BE2C (cell line): ENCODE measurements at regions not wholly inside any gene's neighbourhood (a gene's known extent, or its start where the extent isn't known, plus 50 kb on each side); places are given as distances from the start of the nearest gene placed in this dataset.

Experiments
- DNase-seq: peaks from one replicate; pipeline ENCODE4 v3.0.0-alpha.2; 2020
- H3K27me3 ChIP-seq: fragments of 250-450 bp; sonication (Bioruptor Pico); 2 replicates; pipeline ENCODE4 v1.5.1; 2020; ENCODE audit warnings: mild to moderate bottlenecking
- H3K36me3 ChIP-seq: fragments of 250-450 bp; sonication (Bioruptor Pico); 2 replicates; pipeline ENCODE4 v1.5.1; 2020; ENCODE audit warnings: mild to moderate bottlenecking
- H3K4me1 ChIP-seq: fragments of 250-450 bp; sonication (Bioruptor Pico); 2 replicates; pipeline ENCODE4 v1.5.1; 2020
- H3K4me3 ChIP-seq: 2 replicates; pipeline ENCODE4 v1.5.1; 2011; ENCODE audit warnings: low read depth, low read length
- H3K9me3 ChIP-seq: fragments of 250-450 bp; sonication (Bioruptor Pico); 2 replicates; pipeline ENCODE4 v1.5.1; 2020
- TF ChIP-seq, protein P1 (sequence below): IDR thresholded peaks from 2 replicates; pipeline ENCODE4 v1.5.1; 2012; ENCODE audit warnings: mild to moderate bottlenecking, low read depth, low read length

DNA sequence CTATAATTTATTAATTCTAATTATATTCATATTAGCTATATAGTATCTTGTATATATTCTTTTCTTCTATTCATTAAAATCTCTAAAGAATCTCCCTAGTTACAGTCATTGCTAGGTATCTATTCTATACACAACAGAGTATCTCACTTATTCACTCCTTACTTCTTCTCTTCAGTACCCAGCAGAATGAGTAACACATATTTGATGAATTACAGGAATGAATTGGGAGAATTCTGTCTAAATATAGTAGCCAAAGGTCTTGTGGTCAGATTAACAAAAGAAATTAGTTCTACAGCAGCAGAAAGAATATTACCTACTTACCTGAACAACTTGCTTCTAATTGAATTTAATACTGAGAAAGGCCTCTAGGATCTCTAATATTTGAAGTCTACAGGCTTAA lies 758.0 kb upstream of the ZEB2 start:
- Histone ChIP-seq H3K4me1 (no peaks in the 10 kb centered on the region), H3K9me3 (no peaks in the 10 kb centered on the region), H3K27me3 (no peaks in the 10 kb centered on the region), H3K36me3 (no peaks in the 10 kb centered on the region), H3K4me3 (no peak overlapping the region)
- TF ChIP-seq, protein P1, sequence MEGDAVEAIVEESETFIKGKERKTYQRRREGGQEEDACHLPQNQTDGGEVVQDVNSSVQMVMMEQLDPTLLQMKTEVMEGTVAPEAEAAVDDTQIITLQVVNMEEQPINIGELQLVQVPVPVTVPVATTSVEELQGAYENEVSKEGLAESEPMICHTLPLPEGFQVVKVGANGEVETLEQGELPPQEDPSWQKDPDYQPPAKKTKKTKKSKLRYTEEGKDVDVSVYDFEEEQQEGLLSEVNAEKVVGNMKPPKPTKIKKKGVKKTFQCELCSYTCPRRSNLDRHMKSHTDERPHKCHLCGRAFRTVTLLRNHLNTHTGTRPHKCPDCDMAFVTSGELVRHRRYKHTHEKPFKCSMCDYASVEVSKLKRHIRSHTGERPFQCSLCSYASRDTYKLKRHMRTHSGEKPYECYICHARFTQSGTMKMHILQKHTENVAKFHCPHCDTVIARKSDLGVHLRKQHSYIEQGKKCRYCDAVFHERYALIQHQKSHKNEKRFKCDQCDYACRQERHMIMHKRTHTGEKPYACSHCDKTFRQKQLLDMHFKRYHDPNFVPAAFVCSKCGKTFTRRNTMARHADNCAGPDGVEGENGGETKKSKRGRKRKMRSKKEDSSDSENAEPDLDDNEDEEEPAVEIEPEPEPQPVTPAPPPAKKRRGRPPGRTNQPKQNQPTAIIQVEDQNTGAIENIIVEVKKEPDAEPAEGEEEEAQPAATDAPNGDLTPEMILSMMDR = no peak
- DNase-seq = no peak

DNA sequence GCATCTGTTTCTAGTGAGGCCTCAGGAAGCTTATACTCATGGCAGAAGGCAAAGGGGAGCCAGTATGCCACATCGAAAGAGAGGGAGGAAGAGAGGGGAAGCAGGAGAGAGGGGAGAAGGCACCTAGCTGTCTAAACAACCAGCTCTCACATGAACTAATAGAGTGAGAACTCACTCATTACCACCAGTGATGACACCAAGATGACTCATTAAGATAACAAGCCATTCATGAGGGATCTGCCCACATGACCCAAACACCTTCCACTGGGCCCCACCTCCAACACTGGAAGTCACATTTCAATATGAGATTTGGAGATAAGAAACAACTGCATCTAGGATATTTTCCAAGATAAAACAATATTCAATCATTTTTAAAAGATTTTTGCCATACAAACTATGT lies 753.9 kb upstream of the ZEB2 start:
- H3K36me3 ChIP-seq = no peaks in the 10 kb centered on the region
- no peaks in the 10 kb centered on the region for H3K9me3 ChIP-seq
- no peaks in the 10 kb centered on the region for H3K4me1 ChIP-seq
- no peaks in the 10 kb centered on the region for H3K27me3 ChIP-seq
- TF ChIP-seq, protein P1 = no peak
- no peak overlapping the region for H3K4me3 ChIP-seq
- no peak for DNase-seq

DNA sequence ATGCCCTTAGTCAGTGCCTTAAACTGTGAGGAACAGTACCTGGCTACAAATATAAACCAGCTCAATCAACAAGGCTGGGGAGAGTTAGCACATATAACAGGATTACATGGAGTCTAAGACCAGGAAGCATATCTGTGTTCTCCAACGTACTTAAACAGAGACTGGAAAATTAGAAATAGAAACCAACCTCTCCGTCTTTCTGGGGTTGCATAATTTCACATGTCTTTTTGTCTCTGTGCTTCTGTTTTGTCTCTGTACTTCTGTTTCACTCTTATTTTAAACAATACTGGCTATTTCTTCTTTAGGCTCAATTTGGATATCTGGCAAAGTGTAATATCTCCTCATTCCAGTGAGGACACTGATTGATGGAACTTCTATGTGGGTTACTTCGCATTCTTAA lies 749.0 kb upstream of the ZEB2 start:
- no peak overlapping the region for H3K4me3 ChIP-seq
- TF ChIP-seq, protein P1 = no peak
- no peaks in the 10 kb centered on the region for H3K9me3 ChIP-seq

DNA sequence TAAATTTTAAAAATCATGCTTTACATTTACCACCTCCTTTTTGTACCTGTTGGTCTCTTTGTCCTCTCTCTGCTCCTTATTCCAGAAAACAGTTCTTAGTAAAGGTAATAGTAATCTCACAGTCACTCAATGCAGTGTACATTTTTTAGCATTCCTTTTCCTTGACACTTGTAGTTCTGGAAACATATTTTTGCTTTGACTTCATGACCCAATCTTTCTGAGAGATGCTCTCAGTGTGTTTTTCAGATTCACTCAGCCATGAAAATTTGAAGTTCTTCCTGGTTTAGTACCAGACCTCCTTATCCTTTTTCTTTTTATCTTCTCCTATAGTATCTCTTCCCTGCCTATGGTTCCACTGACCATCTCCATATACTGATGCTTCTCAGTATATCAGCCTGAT lies 747.5 kb upstream of the ZEB2 start:
- TF ChIP-seq, protein P1 = no peak
- DNase-seq = no peak
- H3K27me3 ChIP-seq = no peaks in the 10 kb centered on the region
- H3K9me3 ChIP-seq = no peaks in the 10 kb centered on the region
- H3K36me3 ChIP-seq = no peaks in the 10 kb centered on the region
- H3K4me3 ChIP-seq = no peak overlapping the region
- no peaks in the 10 kb centered on the region for H3K4me1 ChIP-seq

More for the DNA sequence above, 749.0 kb upstream of the ZEB2 start:
- DNase-seq = no peak
- H3K4me1 ChIP-seq = no peaks in the 10 kb centered on the region
- no peaks in the 10 kb centered on the region for H3K27me3 ChIP-seq
- no peaks in the 10 kb centered on the region for H3K36me3 ChIP-seq

DNA sequence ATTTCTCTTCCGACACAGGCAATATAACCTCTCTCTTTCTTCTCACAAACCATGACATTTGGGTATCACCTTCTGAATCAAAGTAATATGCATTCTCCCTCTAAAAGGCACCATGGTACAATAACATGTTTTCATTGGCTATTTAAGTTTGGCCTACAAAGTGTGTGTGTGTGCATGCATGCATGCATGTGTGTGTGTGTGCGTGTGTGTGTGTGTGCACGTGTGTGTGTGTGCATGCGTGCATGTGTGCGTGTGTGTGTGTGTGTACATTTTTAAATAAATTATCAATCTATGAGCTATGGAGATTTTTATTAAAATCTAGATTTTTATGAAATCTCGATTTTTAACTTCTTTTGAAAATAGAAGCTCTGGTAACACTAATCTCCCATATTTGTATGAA lies 745.3 kb upstream of the ZEB2 start:
- no peak for DNase-seq
- no peaks in the 10 kb centered on the region for H3K9me3 ChIP-seq
- no peaks in the 10 kb centered on the region for H3K4me1 ChIP-seq
- TF ChIP-seq, protein P1 = no peak
- no peak overlapping the region for H3K4me3 ChIP-seq
- no peaks in the 10 kb centered on the region for H3K36me3 ChIP-seq
- H3K27me3 ChIP-seq = no peaks in the 10 kb centered on the region

DNA sequence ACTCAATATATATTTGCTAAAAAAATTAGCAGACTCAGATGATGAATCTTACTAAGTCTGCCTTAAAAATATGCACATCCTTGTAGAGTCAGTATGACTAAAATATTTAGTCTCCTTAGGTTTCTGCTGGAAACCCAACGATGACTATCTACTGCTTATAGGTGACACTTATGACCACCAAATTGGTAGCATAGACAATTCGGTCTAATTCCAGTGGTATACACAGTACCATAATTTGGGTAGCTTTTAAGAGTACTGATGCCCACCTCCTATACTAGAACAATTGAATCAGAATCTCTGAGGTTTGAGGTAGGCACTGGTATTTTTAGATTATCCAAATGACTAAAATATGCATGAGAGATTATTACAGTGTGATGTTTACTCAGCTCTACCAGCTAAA lies 740.8 kb upstream of the ZEB2 start:
- TF ChIP-seq, protein P1 = no peak
- no peaks in the 10 kb centered on the region for H3K27me3 ChIP-seq
- no peak for DNase-seq
- no peak overlapping the region for H3K4me3 ChIP-seq
- no peaks in the 10 kb centered on the region for H3K9me3 ChIP-seq
- H3K4me1 ChIP-seq = no peaks in the 10 kb centered on the region
- H3K36me3 ChIP-seq = no peaks in the 10 kb centered on the region
